ENCODE measurements at regions not wholly inside any gene's neighbourhood (a gene's known extent, or its start where the extent isn't known, plus 50 kb on each side); places are given as distances from the start of the nearest gene placed in this dataset.

DNA sequence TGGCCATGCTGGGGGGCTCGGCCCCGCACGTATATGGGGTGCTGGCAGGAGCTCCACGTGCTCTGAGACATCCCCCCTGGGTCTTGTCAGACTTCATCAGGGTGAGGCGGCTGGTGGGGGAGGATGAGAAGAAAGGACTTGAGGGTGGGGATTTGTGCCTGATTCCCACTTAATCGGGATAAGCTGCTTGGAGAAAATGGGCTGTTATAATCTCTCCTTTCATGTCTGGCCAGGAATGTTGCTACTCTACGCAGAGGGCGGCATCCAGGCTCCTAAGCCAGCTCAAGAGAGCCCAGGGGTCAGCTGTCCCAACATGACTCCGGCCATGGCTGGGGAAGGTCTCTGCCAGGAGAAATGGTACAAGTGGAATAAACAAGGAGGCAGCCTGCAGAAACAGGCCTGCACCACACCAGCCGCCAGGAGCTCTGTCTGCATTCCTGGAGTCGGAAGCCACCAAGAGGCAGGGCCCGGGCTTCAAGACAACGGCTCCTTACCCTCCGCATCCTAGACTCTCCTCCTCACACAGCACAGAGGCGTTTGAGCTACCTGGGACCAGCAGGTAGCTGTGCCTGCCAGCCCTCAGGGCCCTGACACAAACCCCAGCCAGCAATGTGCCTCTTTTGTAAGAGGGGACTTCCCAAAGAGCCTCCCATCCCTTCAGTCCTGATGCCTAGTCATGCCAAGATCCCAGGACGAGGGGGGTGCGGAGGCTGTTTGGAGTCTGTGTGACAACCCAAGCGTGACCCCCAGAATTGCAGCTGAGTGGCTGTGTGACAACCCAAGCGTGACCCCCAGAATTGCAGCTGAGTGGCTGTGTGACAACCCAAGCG lies 195.8 kb upstream of the DIO3 start:
- WGBS, 2 donors = 44 to 46% methylated on average over 18 to 19 of the region's 20 CpGs
- intact Hi-C loops (cut with DNase I; ENCODE audit: low total_unique reads) = no loop called here
- TF ChIP-seq, protein P1, sequence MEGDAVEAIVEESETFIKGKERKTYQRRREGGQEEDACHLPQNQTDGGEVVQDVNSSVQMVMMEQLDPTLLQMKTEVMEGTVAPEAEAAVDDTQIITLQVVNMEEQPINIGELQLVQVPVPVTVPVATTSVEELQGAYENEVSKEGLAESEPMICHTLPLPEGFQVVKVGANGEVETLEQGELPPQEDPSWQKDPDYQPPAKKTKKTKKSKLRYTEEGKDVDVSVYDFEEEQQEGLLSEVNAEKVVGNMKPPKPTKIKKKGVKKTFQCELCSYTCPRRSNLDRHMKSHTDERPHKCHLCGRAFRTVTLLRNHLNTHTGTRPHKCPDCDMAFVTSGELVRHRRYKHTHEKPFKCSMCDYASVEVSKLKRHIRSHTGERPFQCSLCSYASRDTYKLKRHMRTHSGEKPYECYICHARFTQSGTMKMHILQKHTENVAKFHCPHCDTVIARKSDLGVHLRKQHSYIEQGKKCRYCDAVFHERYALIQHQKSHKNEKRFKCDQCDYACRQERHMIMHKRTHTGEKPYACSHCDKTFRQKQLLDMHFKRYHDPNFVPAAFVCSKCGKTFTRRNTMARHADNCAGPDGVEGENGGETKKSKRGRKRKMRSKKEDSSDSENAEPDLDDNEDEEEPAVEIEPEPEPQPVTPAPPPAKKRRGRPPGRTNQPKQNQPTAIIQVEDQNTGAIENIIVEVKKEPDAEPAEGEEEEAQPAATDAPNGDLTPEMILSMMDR (IDR thresholded peaks at IDR 0.05) = no peak
- TF ChIP-seq POLR2A (IDR thresholded peaks at IDR 0.05) = no peak
- H3K4me3 ChIP-seq (ENCODE audit: low read depth, poor library complexity, severe bottlenecking) = no peak overlapping the region
- peak in 1 of 2 donors; percentile 65 for DNase-seq (ENCODE audit: low spot score in 2 of 2)

GRCh38 chr14:101367421-101368261 lies 193.7 kb upstream of the DIO3 start:
- peak in 1 of 2 donors; percentile 72 for DNase-seq (ENCODE audit: low spot score in 2 of 2)
- no peak overlapping the region for H3K4me3 ChIP-seq (ENCODE audit: low read depth, poor library complexity, severe bottlenecking)
- TF ChIP-seq, protein P1 (IDR thresholded peaks at IDR 0.05) = no peak
- TF ChIP-seq POLR2A (IDR thresholded peaks at IDR 0.05) = no peak
- intact Hi-C loops (cut with DNase I; ENCODE audit: low total_unique reads) = no loop called here
- WGBS, 2 donors = 75 to 84% methylated on average over 21 to 22 of the region's 23 CpGs

- TF ChIP-seq POLR2A (IDR thresholded peaks at IDR 0.05) = no peak
- TF ChIP-seq, protein P1 (IDR thresholded peaks at IDR 0.05) = no peak
- 75 to 78% methylated on average over 6 of the region's 6 CpGs for WGBS, 2 donors
- no peak overlapping the region for H3K4me3 ChIP-seq (ENCODE audit: low read depth, poor library complexity, severe bottlenecking)
- DNase-seq (ENCODE audit: low spot score in 2 of 2) = no peak
- intact Hi-C loops (cut with DNase I; ENCODE audit: low total_unique reads) = no loop called here
Measured at GRCh38 chr14:101368629-101369028, 192.7 kb upstream of the DIO3 start.

- 54 to 72% methylated on average over 17 of the region's 17 CpGs for WGBS, 2 donors
- DNase-seq (ENCODE audit: low spot score in 2 of 2) = no peak
- intact Hi-C loops (cut with DNase I; ENCODE audit: low total_unique reads) = no loop called here
- no peak for TF ChIP-seq POLR2A (IDR thresholded peaks at IDR 0.05)
- TF ChIP-seq, protein P1 (IDR thresholded peaks at IDR 0.05) = no peak
- H3K4me3 ChIP-seq (ENCODE audit: low read depth, poor library complexity, severe bottlenecking) = no peak overlapping the region
Measured at GRCh38 chr14:101369194-101369915, 191.9 kb upstream of the DIO3 start.

DNA sequence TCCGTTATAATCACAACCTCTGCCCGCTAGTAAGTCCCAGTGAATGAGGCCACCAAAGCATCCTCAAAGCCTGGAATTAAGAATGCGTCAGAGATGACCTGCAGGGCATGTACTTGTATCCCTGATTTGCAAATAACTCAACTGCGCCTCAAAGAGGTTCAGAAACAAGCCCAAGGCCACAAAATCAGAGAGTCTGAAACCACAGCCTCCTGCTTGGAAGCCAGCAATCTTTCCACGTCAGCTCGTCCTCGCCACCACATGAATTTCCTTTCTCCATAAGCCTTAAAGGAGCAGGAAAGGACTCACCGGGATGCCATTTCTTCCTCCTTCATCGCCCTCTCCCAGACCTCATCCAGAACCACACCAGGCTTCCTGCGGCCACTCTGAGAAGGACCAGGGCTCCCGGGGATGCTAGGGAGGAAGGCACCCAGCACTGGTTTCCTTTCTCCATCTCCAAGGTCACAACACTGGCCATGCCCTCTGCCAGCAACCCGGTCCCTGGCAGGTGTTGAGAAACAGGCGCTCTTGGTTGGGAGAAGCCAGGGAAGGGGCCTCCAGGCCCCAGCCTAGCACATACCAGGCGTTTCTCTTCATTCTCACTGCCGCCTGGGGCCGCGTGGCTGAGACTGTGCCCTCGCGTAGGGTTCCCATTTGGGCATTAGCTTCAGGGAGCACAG lies 191.2 kb upstream of the DIO3 start:
- DNase-seq (ENCODE audit: low spot score in 2 of 2) = no peak
- intact Hi-C loops (cut with DNase I; ENCODE audit: low total_unique reads) = no loop called here
- WGBS, 2 donors = 80 to 82% methylated on average over 18 to 19 of the region's 19 CpGs
- TF ChIP-seq, protein P1 (IDR thresholded peaks at IDR 0.05) = no peak
- no peak for TF ChIP-seq POLR2A (IDR thresholded peaks at IDR 0.05)
- no peak overlapping the region for H3K4me3 ChIP-seq (ENCODE audit: low read depth, poor library complexity, severe bottlenecking)
